ENCODE measurements at regions not wholly inside any gene's neighbourhood (a gene's known extent, or its start where the extent isn't known, plus 50 kb on each side); places are given as distances from the start of the nearest gene placed in this dataset.
"Not testable (repeated sequence)": the region's sequence is repeated elsewhere in the genome, so short reads cannot be mapped to it uniquely, and the experiment has no call there.

DNA sequence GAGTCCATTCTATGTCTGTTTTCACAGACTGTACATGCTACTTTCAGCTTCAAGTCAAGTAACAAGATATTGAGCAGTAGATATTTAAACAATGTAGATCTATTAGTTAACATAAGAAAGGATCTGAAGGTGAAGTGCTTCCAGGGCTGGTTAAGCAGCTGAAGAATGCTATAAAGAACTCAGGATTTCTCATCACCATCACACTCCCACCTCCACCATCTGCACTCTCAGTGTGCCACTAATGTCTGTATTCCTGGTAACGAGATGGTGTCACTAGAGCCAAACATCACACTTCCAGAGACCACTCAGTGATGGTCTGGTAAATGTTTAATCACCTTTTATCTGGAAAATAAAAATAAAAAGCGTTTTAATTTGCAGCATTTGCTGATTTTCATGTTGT, 224.0 kb upstream of the FERD3L start:
- no peak for DNase-seq

GRCh38 chr7:19368491-19368925, 223.3 kb upstream of the FERD3L start:
- no peak for DNase-seq

GRCh38 chr7:19364950-19365349, 219.7 kb upstream of the FERD3L start:
- no peak for DNase-seq

DNA sequence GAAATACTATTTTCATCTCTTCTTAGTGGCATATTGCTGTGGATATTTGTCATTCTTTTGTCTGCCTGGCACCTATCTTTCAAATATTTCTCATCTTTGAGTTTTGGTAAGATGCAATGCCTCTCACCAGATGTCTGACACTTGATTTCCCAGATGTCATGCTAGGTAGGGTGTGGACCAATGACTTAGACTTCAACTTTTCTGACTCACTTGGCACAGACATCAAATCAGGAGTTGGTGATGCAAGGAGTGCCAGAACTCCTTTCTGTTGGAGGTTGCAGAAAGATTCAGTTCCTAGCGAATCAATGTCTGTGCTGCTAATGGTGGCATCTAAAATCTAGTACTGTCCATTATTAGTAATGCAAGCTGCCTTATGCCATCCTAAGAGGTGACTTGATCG, 216.9 kb upstream of the FERD3L start:
- DNase-seq = no peak

DNA sequence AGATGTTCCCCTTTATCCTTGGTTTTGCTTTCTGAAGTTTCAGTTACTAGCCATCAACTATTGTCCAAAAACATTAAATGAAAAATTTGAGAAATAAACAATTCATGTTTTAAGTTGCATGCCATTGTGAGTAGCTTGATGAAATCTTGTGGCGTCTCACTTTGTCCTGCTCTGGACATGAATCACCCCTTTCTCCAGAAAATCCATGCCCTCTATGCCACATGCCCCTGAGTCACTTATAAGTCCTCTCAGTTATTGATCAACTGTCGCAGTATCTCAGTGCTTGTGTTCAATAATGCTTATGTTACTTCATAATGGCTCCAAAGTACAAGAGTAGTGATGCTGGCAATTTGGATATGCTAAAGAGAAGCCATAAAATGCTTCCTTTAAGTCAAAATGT, 208.0 kb upstream of the FERD3L start:
- DNase-seq = no peak

GRCh38 chr7:19352305-19352695, 207.1 kb upstream of the FERD3L start:
- no peak for DNase-seq

GRCh38 chr7:19351341-19352304, 206.4 kb upstream of the FERD3L start:
- no peak for DNase-seq

DNA sequence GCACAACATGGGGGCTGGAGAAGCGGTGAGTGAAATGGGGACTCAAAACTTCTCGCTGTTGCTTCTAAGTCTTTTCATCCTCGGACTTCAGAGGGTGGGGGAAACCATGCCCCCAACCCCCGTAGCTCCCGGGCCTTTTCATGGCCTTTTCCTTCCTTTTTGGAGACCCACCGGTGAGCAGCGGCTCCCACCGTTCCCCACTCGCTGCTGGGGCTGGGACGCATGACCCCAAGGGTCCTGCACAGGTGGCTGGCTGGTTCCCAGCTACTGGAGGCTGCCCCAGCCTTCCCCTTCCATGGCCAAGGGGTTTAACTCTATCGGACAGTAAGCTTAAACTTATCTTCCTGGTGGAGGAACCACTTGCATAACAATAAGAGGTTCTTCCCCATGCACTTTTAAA, 194.3 kb upstream of the FERD3L start:
- no peak for DNase-seq

GRCh38 chr7:19338512-19338911, 193.3 kb upstream of the FERD3L start:
- not testable (repeated sequence) for DNase-seq

DNA sequence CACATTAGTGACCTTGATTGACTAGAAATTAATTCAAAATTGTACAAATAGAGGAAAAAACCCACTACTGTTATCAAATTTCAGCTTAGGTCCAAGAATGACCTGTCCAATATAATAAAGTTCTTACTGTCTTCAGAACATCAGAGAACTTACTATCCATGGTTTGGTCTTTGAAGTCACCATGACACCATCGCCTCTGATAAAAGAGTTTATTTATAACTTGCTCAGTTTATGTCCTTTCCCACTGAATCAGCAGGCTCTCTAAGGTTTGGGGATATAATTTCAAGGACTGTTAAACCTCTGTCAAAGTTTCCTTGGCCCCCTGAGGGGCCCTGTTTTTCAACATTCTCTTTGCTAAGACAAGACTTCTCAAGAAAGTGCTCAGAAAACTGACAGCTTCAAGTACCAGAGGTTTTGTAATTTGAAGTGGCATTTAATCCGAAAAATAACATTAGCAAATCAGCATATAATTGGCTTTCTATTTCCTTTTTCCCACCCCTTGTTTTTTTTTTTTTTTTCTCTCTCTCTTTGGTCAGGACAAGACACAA, 191.7 kb upstream of the FERD3L start:
- DNase-seq = no peak

DNA sequence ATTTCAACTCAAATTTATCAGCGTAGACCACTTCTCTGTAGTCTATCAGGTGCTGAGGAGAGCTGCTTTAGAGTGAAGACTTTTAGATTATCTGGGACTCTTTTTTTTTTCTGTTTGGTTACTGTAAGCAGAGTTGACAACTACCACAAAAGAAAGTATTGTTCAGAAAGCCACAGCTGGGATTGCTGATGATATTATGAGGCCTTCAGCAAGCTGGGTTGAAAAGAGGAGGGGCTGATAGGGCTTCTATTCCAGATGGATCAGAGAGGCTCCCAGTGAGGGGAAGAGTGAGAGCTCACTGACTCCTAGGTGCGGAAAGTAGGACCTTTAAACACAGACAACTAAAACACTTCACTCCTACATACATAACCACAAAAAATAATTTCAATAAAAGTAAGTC, 188.5 kb upstream of the FERD3L start:
- no peak for DNase-seq

DNA sequence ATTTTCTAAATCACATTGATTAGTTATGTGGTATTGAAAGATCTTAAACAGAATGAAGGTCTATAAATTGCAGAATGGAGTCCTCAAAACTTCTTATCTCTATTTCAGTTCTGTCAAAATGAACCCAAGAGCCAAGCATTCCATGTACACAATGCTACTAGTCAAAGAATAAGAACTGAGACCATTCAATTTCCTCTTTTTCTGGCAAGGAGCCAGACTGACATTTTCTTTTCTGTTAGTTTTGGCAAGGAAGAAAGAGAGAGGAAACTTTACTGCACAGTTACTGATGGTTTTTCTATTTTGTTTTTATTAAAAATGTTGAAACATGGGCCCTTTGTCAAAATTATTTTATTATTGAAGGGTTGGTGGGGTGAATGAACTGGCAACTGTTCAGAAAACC, 181.8 kb upstream of the FERD3L start:
- no peak for DNase-seq

DNA sequence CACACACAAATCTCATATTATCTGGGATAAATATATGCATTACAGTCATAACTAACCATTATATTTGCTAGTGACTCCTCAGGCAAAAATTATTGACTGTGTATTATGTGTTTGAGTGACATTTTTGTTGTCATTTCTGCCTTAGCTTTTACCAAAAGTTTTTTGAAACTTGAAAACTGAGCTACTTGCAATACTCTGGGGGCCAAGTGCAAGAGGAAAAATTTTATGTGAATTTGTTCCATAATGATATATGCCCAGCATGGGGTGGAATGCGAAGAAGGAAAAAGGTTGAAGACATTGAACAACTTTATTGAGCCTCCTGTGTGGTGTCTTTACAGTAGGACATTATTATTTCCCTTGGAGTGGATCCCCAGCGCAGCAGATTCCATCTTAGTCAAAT, 176.8 kb upstream of the FERD3L start:
- no peak for DNase-seq

GRCh38 chr7:19318287-19318686, 173.1 kb upstream of the FERD3L start:
- no peak for DNase-seq

- DNase-seq = no peak
Measured at GRCh38 chr7:19317461-19317860, 172.2 kb upstream of the FERD3L start.

DNA sequence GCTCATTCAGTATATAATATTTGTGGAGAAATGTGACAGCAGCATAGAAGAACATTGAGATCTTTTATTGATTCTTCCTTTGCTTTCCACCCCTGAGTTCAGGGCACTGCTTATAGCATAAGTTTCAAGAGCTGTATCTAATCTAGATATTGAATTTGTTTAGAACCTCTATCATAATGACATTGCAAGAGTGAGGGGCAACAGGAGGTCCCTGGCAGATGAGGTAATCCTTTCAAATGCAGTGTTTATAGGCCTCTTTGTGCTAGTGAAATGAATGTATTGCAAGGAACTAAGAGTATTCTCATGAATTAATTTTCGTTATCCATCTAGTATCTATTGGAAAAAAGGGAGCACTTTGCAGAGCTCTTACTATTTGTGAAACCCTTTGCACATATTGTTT, 167.2 kb upstream of the FERD3L start:
- no peak for DNase-seq

DNA sequence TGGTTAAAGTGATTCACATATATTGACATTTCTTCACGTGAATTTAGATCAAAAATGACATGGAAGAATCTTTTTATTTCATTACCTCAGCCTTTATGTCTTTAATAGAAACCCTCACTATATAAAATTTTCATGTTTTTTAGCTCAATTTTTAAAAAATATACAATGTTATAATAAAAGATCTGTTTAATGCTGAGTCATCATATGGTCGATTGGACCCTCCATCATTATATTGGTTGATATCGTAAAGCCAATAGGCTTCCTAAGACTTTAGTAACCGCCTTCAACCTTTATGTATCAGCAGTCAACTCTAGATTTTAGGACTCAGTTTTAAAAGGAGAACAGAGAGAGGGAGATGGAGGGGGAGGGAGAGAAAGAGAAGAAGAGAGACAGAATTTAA, 162.3 kb upstream of the FERD3L start:
- DNase-seq = no peak

- no peak for DNase-seq
Measured at GRCh38 chr7:19305698-19306097, 160.5 kb upstream of the FERD3L start.

- no peak for DNase-seq
Measured at GRCh38 chr7:19304086-19304485, 158.9 kb upstream of the FERD3L start.

DNA sequence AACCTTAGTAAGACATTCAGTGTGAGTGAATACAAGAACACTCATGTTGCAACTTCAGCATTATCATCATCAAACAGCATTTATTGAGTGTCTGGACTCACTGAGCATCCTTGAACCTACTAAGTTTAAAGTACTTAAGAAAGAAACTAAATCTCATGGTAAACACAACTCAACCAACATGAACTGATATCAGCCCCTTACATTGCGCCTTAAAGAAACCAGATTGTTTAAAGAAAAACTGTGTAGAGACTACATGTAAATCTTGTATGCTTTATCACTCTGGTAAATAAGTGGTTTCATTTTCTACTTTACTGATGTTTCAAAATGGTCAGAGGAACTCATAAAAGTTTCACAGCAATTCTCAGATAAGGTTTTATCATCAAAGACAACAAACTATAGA, 157.5 kb upstream of the FERD3L start:
- DNase-seq = no peak

DNA sequence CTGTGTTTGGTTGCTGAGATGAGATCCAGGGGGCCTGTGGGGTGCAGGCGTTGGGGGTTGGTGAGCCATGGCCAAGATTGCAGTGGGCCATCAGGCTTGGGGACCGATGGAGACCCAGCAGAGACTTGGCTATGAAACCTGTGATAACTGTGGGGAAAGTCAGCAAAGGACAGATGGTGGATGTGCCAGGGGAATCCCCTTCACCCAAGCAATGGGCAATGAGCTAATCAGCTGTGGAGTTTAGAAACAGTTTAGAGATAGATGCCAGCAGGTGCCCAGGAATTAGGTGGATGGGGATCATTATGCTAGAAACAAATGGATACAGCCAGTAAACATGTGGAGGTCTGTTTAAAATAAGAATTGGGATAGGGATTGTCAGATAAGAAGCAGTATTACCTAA, 151.4 kb upstream of the FERD3L start:
- no peak for DNase-seq

- no peak for DNase-seq
Measured at GRCh38 chr7:19295376-19295775, 150.2 kb upstream of the FERD3L start.

DNA sequence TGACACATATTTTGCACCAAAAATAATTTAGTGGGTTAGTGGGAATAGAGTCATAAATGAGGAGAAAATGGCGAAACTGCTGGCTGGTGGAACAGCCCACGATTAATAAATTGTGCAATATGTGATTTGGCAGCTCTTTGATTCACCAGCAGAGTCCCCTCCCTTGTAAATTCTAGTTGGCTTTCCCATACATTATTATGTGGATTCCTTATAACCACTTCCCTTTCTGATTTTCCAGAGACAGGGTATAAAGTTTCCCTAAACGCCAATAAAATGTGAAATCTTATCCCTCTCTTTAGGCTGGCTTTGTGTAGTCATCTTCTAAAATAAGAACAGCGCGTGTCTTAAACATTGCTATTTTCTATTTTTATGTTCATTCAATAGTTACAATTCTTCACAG, 149.4 kb upstream of the FERD3L start:
- DNase-seq = no peak

GRCh38 chr7:19293431-19293830, 148.2 kb upstream of the FERD3L start:
- DNase-seq = no peak

DNA sequence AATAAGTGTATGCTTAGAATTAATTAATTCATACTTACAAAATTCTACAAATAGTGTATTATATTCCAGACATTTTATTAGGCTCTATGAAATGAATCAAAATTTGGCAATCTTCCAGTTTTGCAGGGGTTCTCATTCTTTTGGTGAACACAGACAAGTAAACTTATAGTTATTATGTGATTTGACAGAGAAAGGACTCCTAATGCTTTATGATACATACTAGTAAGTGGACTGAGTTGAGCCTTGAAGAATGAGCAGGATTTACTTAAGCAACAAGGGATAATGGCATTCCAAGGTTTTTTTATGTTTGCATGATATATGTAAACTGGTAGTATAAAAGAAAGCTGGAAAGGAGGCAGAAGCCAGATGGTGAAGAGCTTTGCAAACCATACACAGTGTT, 145.7 kb upstream of the FERD3L start:
- no peak for DNase-seq

Data from right forelimb (tissue), 1 donor.